ENCODE measurements at regions not wholly inside any gene's neighbourhood (a gene's known extent, or its start where the extent isn't known, plus 50 kb on each side); places are given as distances from the start of the nearest gene placed in this dataset.
"Not testable (repeated sequence)": the region's sequence is repeated elsewhere in the genome, so short reads cannot be mapped to it uniquely, and the experiment has no call there.

DNA sequence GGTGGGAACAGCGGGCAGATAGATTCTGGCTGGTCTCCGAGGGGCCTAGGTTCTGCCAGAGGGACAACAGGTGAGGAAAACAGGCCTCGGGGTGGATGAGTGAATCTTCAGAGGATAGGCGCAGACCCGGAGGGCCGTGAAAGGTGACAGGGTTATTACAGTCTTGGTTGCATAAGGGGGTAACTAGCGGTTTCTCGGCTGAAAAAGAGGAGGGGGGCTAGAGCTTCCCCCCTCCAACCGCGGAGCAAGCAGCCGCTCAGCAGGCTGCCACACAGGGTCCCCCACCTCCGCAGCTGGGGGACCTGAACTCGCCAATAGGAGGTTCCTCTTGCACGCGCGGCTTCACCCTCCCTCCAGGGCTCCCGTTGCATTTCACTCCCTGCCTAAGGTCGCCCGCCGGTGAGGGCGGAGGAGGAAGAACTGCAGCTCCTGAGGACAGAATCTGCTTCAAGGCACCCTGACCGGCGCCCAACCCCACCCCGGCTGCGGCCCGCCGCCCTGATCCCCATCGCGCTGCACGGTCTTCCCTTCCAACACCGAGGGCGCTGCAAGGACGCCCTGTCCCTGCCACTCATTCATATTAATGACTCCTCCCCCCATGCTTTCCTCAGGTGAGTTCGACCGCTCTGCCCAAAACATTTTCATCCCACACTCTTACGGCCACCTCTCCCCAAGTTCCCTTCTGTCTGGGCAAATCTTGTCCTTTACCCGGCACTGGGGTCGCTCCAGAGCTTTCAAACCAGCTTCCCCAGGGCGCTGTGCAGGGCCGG is 174.3 kb downstream of the SPATA31A6 start:
- not testable (repeated sequence) for TF ChIP-seq EZH2 (IDR thresholded peaks at IDR 0.05; ENCODE audit: low read depth, unreplicated experiment); NANOG (IDR thresholded peaks at IDR 0.05; ENCODE audit: borderline replicate concordance); CREB1 (CRISPR knock-in tag; IDR thresholded peaks at IDR 0.05; ENCODE audit: low read depth); JUNB (IDR thresholded peaks at IDR 0.05; ENCODE audit: unreplicated experiment); POLR2AphosphoS5 (IDR thresholded peaks at IDR 0.05; ENCODE audit: low read depth); EZH2phosphoT487 (IDR thresholded peaks at IDR 0.05; ENCODE audit: unreplicated experiment); STAT1 (IDR thresholded peaks at IDR 0.05; ENCODE audit: unreplicated experiment)
- TF ChIP-seq, protein P1, sequence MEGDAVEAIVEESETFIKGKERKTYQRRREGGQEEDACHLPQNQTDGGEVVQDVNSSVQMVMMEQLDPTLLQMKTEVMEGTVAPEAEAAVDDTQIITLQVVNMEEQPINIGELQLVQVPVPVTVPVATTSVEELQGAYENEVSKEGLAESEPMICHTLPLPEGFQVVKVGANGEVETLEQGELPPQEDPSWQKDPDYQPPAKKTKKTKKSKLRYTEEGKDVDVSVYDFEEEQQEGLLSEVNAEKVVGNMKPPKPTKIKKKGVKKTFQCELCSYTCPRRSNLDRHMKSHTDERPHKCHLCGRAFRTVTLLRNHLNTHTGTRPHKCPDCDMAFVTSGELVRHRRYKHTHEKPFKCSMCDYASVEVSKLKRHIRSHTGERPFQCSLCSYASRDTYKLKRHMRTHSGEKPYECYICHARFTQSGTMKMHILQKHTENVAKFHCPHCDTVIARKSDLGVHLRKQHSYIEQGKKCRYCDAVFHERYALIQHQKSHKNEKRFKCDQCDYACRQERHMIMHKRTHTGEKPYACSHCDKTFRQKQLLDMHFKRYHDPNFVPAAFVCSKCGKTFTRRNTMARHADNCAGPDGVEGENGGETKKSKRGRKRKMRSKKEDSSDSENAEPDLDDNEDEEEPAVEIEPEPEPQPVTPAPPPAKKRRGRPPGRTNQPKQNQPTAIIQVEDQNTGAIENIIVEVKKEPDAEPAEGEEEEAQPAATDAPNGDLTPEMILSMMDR (conservative IDR thresholded peaks at IDR 0.05; ENCODE audit: low read depth in 2 of 2), result not testable (repeated sequence)
- TF ChIP-seq, protein P2, sequence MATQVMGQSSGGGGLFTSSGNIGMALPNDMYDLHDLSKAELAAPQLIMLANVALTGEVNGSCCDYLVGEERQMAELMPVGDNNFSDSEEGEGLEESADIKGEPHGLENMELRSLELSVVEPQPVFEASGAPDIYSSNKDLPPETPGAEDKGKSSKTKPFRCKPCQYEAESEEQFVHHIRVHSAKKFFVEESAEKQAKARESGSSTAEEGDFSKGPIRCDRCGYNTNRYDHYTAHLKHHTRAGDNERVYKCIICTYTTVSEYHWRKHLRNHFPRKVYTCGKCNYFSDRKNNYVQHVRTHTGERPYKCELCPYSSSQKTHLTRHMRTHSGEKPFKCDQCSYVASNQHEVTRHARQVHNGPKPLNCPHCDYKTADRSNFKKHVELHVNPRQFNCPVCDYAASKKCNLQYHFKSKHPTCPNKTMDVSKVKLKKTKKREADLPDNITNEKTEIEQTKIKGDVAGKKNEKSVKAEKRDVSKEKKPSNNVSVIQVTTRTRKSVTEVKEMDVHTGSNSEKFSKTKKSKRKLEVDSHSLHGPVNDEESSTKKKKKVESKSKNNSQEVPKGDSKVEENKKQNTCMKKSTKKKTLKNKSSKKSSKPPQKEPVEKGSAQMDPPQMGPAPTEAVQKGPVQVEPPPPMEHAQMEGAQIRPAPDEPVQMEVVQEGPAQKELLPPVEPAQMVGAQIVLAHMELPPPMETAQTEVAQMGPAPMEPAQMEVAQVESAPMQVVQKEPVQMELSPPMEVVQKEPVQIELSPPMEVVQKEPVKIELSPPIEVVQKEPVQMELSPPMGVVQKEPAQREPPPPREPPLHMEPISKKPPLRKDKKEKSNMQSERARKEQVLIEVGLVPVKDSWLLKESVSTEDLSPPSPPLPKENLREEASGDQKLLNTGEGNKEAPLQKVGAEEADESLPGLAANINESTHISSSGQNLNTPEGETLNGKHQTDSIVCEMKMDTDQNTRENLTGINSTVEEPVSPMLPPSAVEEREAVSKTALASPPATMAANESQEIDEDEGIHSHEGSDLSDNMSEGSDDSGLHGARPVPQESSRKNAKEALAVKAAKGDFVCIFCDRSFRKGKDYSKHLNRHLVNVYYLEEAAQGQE (IDR thresholded peaks at IDR 0.05; ENCODE audit: unreplicated experiment), result not testable (repeated sequence)

Data from GM23338 (cell line).